ENCODE measurements at regions not wholly inside any gene's neighbourhood (a gene's known extent, or its start where the extent isn't known, plus 50 kb on each side); places are given as distances from the start of the nearest gene placed in this dataset.

GRCh38 chr2:102977426-102978090 is 215.7 kb downstream of the TMEM182 start:
- TF ChIP-seq CTCF (optimal IDR thresholded peaks at IDR 0.05 in 1 of 3, IDR thresholded peaks at IDR 0.05 in 1 of 3, conservative IDR thresholded peaks at IDR 0.05 in 1 of 3; ENCODE audit: extremely low read depth in 1 of 3, insufficient read depth in 2 of 3, low read length in 3 of 3) (no peak), EZH2 (IDR thresholded peaks at IDR 0.05; ENCODE audit: low read length) (no peak)

All from keratinocyte (primary cell).